ENCODE measurements at regions not wholly inside any gene's neighbourhood (a gene's known extent, or its start where the extent isn't known, plus 50 kb on each side); places are given as distances from the start of the nearest gene placed in this dataset.

- no peak overlapping the region for H3K4me3 ChIP-seq (ENCODE audit: low read depth, low read length)
- H2AFZ ChIP-seq (ENCODE audit: low read length, unreplicated experiment): no peak overlapping the region
- H3K27ac ChIP-seq (ENCODE audit: low read depth, low read length): no peak overlapping the region
- no peaks in the 10 kb centered on the region for H3K79me2 ChIP-seq (ENCODE audit: control insufficient read depth, insufficient read depth, low read length, unreplicated experiment)
- H3K36me3 ChIP-seq (ENCODE audit: insufficient read depth, low read length): no peaks in the 10 kb centered on the region
- peaks cover 13% of the 10 kb centered on the region for H3K4me1 ChIP-seq (ENCODE audit: control insufficient read depth, insufficient read depth, low read length, unreplicated experiment)
- no peaks in the 10 kb centered on the region for H3K27me3 ChIP-seq (ENCODE audit: insufficient read depth, low read length)
These were observed 158.9 kb downstream of the TTC32 start for GRCh38 chr2:19742872-19743271.

GRCh38 chr2:19739256-19739655, 162.5 kb downstream of the TTC32 start:
- H3K27me3 ChIP-seq (ENCODE audit: insufficient read depth, low read length): no peaks in the 10 kb centered on the region
- H3K27ac ChIP-seq (ENCODE audit: low read depth, low read length): no peak overlapping the region
- H3K4me1 ChIP-seq (ENCODE audit: control insufficient read depth, insufficient read depth, low read length, unreplicated experiment): peaks cover 18% of the 10 kb centered on the region
- no peaks in the 10 kb centered on the region for H3K36me3 ChIP-seq (ENCODE audit: insufficient read depth, low read length)
- no peaks in the 10 kb centered on the region for H3K79me2 ChIP-seq (ENCODE audit: control insufficient read depth, insufficient read depth, low read length, unreplicated experiment)
- H2AFZ ChIP-seq (ENCODE audit: low read length, unreplicated experiment): peak overlapping the region; percentile 57
- no peak overlapping the region for H3K4me3 ChIP-seq (ENCODE audit: low read depth, low read length)

GRCh38 chr2:19738707-19739106, 163.1 kb downstream of the TTC32 start:
- Histone ChIP-seq H3K27ac (ENCODE audit: low read depth, low read length) (peak overlapping the region; percentile 16; the same call in 1 of the 2 replicates), H2AFZ (ENCODE audit: low read length, unreplicated experiment) (peak overlapping the region; percentile 57), H3K27me3 (ENCODE audit: insufficient read depth, low read length) (no peaks in the 10 kb centered on the region), H3K36me3 (ENCODE audit: insufficient read depth, low read length) (no peaks in the 10 kb centered on the region), H3K4me1 (ENCODE audit: control insufficient read depth, insufficient read depth, low read length, unreplicated experiment) (peaks cover 23% of the 10 kb centered on the region), H3K4me3 (ENCODE audit: low read depth, low read length) (no peak overlapping the region), H3K79me2 (ENCODE audit: control insufficient read depth, insufficient read depth, low read length, unreplicated experiment) (no peaks in the 10 kb centered on the region)

- no peak overlapping the region for H2AFZ ChIP-seq (ENCODE audit: low read length, unreplicated experiment)
- H3K4me1 ChIP-seq (ENCODE audit: control insufficient read depth, insufficient read depth, low read length, unreplicated experiment): peaks cover 26% of the 10 kb centered on the region
- H3K27me3 ChIP-seq (ENCODE audit: insufficient read depth, low read length): no peaks in the 10 kb centered on the region
- no peaks in the 10 kb centered on the region for H3K79me2 ChIP-seq (ENCODE audit: control insufficient read depth, insufficient read depth, low read length, unreplicated experiment)
- no peaks in the 10 kb centered on the region for H3K36me3 ChIP-seq (ENCODE audit: insufficient read depth, low read length)
- no peak overlapping the region for H3K4me3 ChIP-seq (ENCODE audit: low read depth, low read length)
- no peak overlapping the region for H3K27ac ChIP-seq (ENCODE audit: low read depth, low read length)
These were observed 165.5 kb downstream of the TTC32 start for GRCh38 chr2:19736191-19736831.

- Histone ChIP-seq H3K27ac (ENCODE audit: low read depth, low read length) (no peak overlapping the region), H3K79me2 (ENCODE audit: control insufficient read depth, insufficient read depth, low read length, unreplicated experiment) (no peaks in the 10 kb centered on the region), H3K27me3 (ENCODE audit: insufficient read depth, low read length) (no peaks in the 10 kb centered on the region), H3K4me3 (ENCODE audit: low read depth, low read length) (no peak overlapping the region), H3K36me3 (ENCODE audit: insufficient read depth, low read length) (no peaks in the 10 kb centered on the region), H3K4me1 (ENCODE audit: control insufficient read depth, insufficient read depth, low read length, unreplicated experiment) (peaks cover 24% of the 10 kb centered on the region), H2AFZ (ENCODE audit: low read length, unreplicated experiment) (no peak overlapping the region)
These were observed 167.8 kb downstream of the TTC32 start for GRCh38 chr2:19733951-19734425.

GRCh38 chr2:19733390-19733789, 168.4 kb downstream of the TTC32 start:
- peaks cover 18% of the 10 kb centered on the region for H3K4me1 ChIP-seq (ENCODE audit: control insufficient read depth, insufficient read depth, low read length, unreplicated experiment)
- no peak overlapping the region for H2AFZ ChIP-seq (ENCODE audit: low read length, unreplicated experiment)
- H3K4me3 ChIP-seq (ENCODE audit: low read depth, low read length): no peak overlapping the region
- H3K79me2 ChIP-seq (ENCODE audit: control insufficient read depth, insufficient read depth, low read length, unreplicated experiment): no peaks in the 10 kb centered on the region
- no peaks in the 10 kb centered on the region for H3K36me3 ChIP-seq (ENCODE audit: insufficient read depth, low read length)
- no peak overlapping the region for H3K27ac ChIP-seq (ENCODE audit: low read depth, low read length)
- no peaks in the 10 kb centered on the region for H3K27me3 ChIP-seq (ENCODE audit: insufficient read depth, low read length)

- H3K4me1 ChIP-seq (ENCODE audit: control insufficient read depth, insufficient read depth, low read length, unreplicated experiment): peaks cover 13% of the 10 kb centered on the region
- no peak overlapping the region for H2AFZ ChIP-seq (ENCODE audit: low read length, unreplicated experiment)
- no peaks in the 10 kb centered on the region for H3K36me3 ChIP-seq (ENCODE audit: insufficient read depth, low read length)
- H3K27ac ChIP-seq (ENCODE audit: low read depth, low read length): no peak overlapping the region
- H3K4me3 ChIP-seq (ENCODE audit: low read depth, low read length): no peak overlapping the region
- no peaks in the 10 kb centered on the region for H3K79me2 ChIP-seq (ENCODE audit: control insufficient read depth, insufficient read depth, low read length, unreplicated experiment)
- no peaks in the 10 kb centered on the region for H3K27me3 ChIP-seq (ENCODE audit: insufficient read depth, low read length)
These were observed 169.5 kb downstream of the TTC32 start for GRCh38 chr2:19732255-19732654.

- H2AFZ ChIP-seq (ENCODE audit: low read length, unreplicated experiment): no peak overlapping the region
- H3K4me3 ChIP-seq (ENCODE audit: low read depth, low read length): no peak overlapping the region
- peaks cover 13% of the 10 kb centered on the region for H3K4me1 ChIP-seq (ENCODE audit: control insufficient read depth, insufficient read depth, low read length, unreplicated experiment)
- H3K27ac ChIP-seq (ENCODE audit: low read depth, low read length): no peak overlapping the region
- no peaks in the 10 kb centered on the region for H3K27me3 ChIP-seq (ENCODE audit: insufficient read depth, low read length)
- no peaks in the 10 kb centered on the region for H3K79me2 ChIP-seq (ENCODE audit: control insufficient read depth, insufficient read depth, low read length, unreplicated experiment)
- no peaks in the 10 kb centered on the region for H3K36me3 ChIP-seq (ENCODE audit: insufficient read depth, low read length)
These were observed 170.3 kb downstream of the TTC32 start for GRCh38 chr2:19731515-19731914.

GRCh38 chr2:19731037-19731436, 170.7 kb downstream of the TTC32 start:
- H3K36me3 ChIP-seq (ENCODE audit: insufficient read depth, low read length): no peaks in the 10 kb centered on the region
- no peaks in the 10 kb centered on the region for H3K79me2 ChIP-seq (ENCODE audit: control insufficient read depth, insufficient read depth, low read length, unreplicated experiment)
- H3K27ac ChIP-seq (ENCODE audit: low read depth, low read length): no peak overlapping the region
- no peaks in the 10 kb centered on the region for H3K27me3 ChIP-seq (ENCODE audit: insufficient read depth, low read length)
- H2AFZ ChIP-seq (ENCODE audit: low read length, unreplicated experiment): no peak overlapping the region
- peaks cover 13% of the 10 kb centered on the region for H3K4me1 ChIP-seq (ENCODE audit: control insufficient read depth, insufficient read depth, low read length, unreplicated experiment)
- H3K4me3 ChIP-seq (ENCODE audit: low read depth, low read length): no peak overlapping the region

GRCh38 chr2:19728125-19728524, 173.7 kb downstream of the TTC32 start:
- Histone ChIP-seq H3K36me3 (ENCODE audit: insufficient read depth, low read length) (no peaks in the 10 kb centered on the region), H3K79me2 (ENCODE audit: control insufficient read depth, insufficient read depth, low read length, unreplicated experiment) (no peaks in the 10 kb centered on the region), H3K27me3 (ENCODE audit: insufficient read depth, low read length) (no peaks in the 10 kb centered on the region)

GRCh38 chr2:19725392-19725791, 176.4 kb downstream of the TTC32 start:
- Histone ChIP-seq H3K4me1 (ENCODE audit: control insufficient read depth, insufficient read depth, low read length, unreplicated experiment) (peaks cover 5% of the 10 kb centered on the region), H3K27ac (ENCODE audit: low read depth, low read length) (no peak overlapping the region), H2AFZ (ENCODE audit: low read length, unreplicated experiment) (no peak overlapping the region), H3K79me2 (ENCODE audit: control insufficient read depth, insufficient read depth, low read length, unreplicated experiment) (no peaks in the 10 kb centered on the region), H3K36me3 (ENCODE audit: insufficient read depth, low read length) (no peaks in the 10 kb centered on the region), H3K27me3 (ENCODE audit: insufficient read depth, low read length) (no peaks in the 10 kb centered on the region), H3K4me3 (ENCODE audit: low read depth, low read length) (no peak overlapping the region)

More at GRCh38 chr2:19728125-19728524, 173.7 kb downstream of the TTC32 start:
- Histone ChIP-seq H2AFZ (ENCODE audit: low read length, unreplicated experiment) (no peak overlapping the region), H3K4me1 (ENCODE audit: control insufficient read depth, insufficient read depth, low read length, unreplicated experiment) (no peaks in the 10 kb centered on the region), H3K27ac (ENCODE audit: low read depth, low read length) (no peak overlapping the region), H3K4me3 (ENCODE audit: low read depth, low read length) (no peak overlapping the region)

Measured in ACC112 (cell line).